OCI-LY1 (cell line): ENCODE measurements at regions not wholly inside any gene's neighbourhood (a gene's known extent, or its start where the extent isn't known, plus 50 kb on each side); places are given as distances from the start of the nearest gene placed in this dataset.
"Not testable (repeated sequence)": the region's sequence is repeated elsewhere in the genome, so short reads cannot be mapped to it uniquely, and the experiment has no call there.

Experiments used
- H2AFZ ChIP-seq: fragments of 200-600 bp; sonication (generic), shearing (Covaris generic); 2 replicates; pipeline ENCODE4 v1.6.0; 2014; ENCODE audit warnings: antibody characterized with exemption, mild to moderate bottlenecking, low read length
- H3F3A ChIP-seq: fragments of 200-600 bp; sonication (generic), shearing (Covaris generic); 2 replicates; pipeline ENCODE4 v1.6.0; 2014; ENCODE audit warnings: mild to moderate bottlenecking, antibody characterized with exemption, low read length, moderate library complexity; ENCODE audit not compliant: insufficient read depth
- H3K27ac ChIP-seq: fragments of 200-600 bp; sonication (generic); 2 replicates; pipeline ENCODE4 v1.5.1; 2014; ENCODE audit warnings: low read length, mixed run types, mild to moderate bottlenecking, low read depth; ENCODE audit not compliant: poor library complexity, severe bottlenecking
- H3K27me3 ChIP-seq: fragments of 200-600 bp; sonication (generic); 2 replicates; pipeline ENCODE4 v1.6.0; 2014; ENCODE audit warnings: antibody characterized with exemption, mild to moderate bottlenecking, low read length, moderate library complexity; ENCODE audit not compliant: insufficient read depth
- H3K36me3 ChIP-seq: fragments of 200-600 bp; sonication (generic); 2 replicates; pipeline ENCODE4 v1.6.1; 2014; ENCODE audit warnings: mild to moderate bottlenecking, antibody characterized with exemption, low read length, moderate library complexity, mixed read lengths; ENCODE audit not compliant: insufficient read depth
- H3K4me1 ChIP-seq: fragments of 200-600 bp; sonication (generic); 2 replicates; pipeline ENCODE4 v1.5.1; 2014; ENCODE audit warnings: mild to moderate bottlenecking, low read length, moderate library complexity; ENCODE audit not compliant: insufficient read depth, severe bottlenecking
- H3K4me2 ChIP-seq: fragments of 200-600 bp; sonication (generic), shearing (Covaris generic); 2 replicates; pipeline ENCODE4 v1.6.1; 2014; ENCODE audit warnings: low read length
- H3K4me3 ChIP-seq: fragments of 200-600 bp; sonication (generic); 2 replicates; pipeline ENCODE4 v1.5.1; 2014; ENCODE audit warnings: low read length, low read depth, mild to moderate bottlenecking, mixed read lengths; ENCODE audit not compliant: poor library complexity, severe bottlenecking
- H3K79me2 ChIP-seq: fragments of 200-600 bp; shearing (Covaris generic); 2 replicates; pipeline ENCODE4 v1.6.1; 2016; ENCODE audit warnings: mixed run types, low read length, mixed read lengths; ENCODE audit not compliant: insufficient read depth
- H3K9ac ChIP-seq: fragments of 200-600 bp; sonication (generic), shearing (Covaris generic); 2 replicates; pipeline ENCODE4 v1.6.1; 2014; ENCODE audit warnings: mild to moderate bottlenecking, low read length, mixed read lengths
- H3K9me2 ChIP-seq: fragments of 200-600 bp; sonication (generic), shearing (Covaris generic); 2 replicates; pipeline ENCODE4 v1.6.1; 2014; ENCODE audit warnings: low read depth, mild to moderate bottlenecking, low read length, mixed read lengths
- H3K9me3 ChIP-seq: fragments of 200-600 bp; shearing (Covaris generic); 2 replicates; pipeline ENCODE4 v1.6.1; 2014; ENCODE audit warnings: low read length, mixed read lengths
- H4K20me1 ChIP-seq: fragments of 200-600 bp; sonication (generic), shearing (Covaris generic); 2 replicates; pipeline ENCODE4 v1.6.0; 2016; ENCODE audit warnings: mild to moderate bottlenecking, low read length; ENCODE audit not compliant: insufficient read depth
- CTCF ChIP-seq: fragments of 200-600 bp; sonication (generic), shearing (Covaris generic); IDR thresholded peaks from 2 replicates; pipeline ENCODE4 v1.5.1; 2017; ENCODE audit warnings: mild to moderate bottlenecking, antibody characterized with exemption, low read length, moderate library complexity, mixed read lengths
- EZH2 ChIP-seq: fragments of 200-600 bp; sonication (generic), shearing (Covaris generic); IDR thresholded peaks from 2 replicates; pipeline ENCODE4 v1.8.0; 2017; ENCODE audit warnings: borderline replicate concordance, mixed run types, mild to moderate bottlenecking, antibody characterized with exemption, low read length, moderate library complexity, mixed read lengths

- Histone ChIP-seq H3K9ac (no peak overlapping the region), H3K27ac (no peak overlapping the region), H3K4me2 (no peak overlapping the region), H3K4me1 (no peaks in the 10 kb centered on the region), H4K20me1 (no peaks in the 10 kb centered on the region), H3K9me3 (no peaks in the 10 kb centered on the region), H3K27me3 (0 out of 2 replicates have a peak, but pooled peaks cover 4% of the 10 kb centered on the region), H3F3A (no peaks in the 10 kb centered on the region), H3K4me3 (no peak overlapping the region), H3K36me3 (no peaks in the 10 kb centered on the region), H2AFZ (no peak overlapping the region), H3K9me2 (no peaks in the 10 kb centered on the region), H3K79me2 (no peaks in the 10 kb centered on the region)
- TF ChIP-seq CTCF = no peak
- no peak for TF ChIP-seq EZH2
Observed at GRCh38 chr9:75201480-75202209, 113.3 kb downstream of the OSTF1 start.

- not testable (repeated sequence) for H3K4me3 ChIP-seq
Observed at GRCh38 chr9:75207997-75208396, 119.7 kb downstream of the OSTF1 start.

GRCh38 chr9:75210215-75210614 lies 121.9 kb downstream of the OSTF1 start:
- Histone ChIP-seq H3K4me3 (no peak overlapping the region), H3K27me3 (no peaks in the 10 kb centered on the region; the same call in 1 of the 2 replicates), H3K4me1 (no peaks in the 10 kb centered on the region), H3K9ac (no peak overlapping the region), H4K20me1 (no peaks in the 10 kb centered on the region), H3K4me2 (no peak overlapping the region), H3K9me3 (no peaks in the 10 kb centered on the region), H2AFZ (no peak overlapping the region), H3K79me2 (no peaks in the 10 kb centered on the region), H3K27ac (no peak overlapping the region), H3K9me2 (no peaks in the 10 kb centered on the region), H3K36me3 (no peaks in the 10 kb centered on the region), H3F3A (no peaks in the 10 kb centered on the region)
- no peak for TF ChIP-seq EZH2
- no peak for TF ChIP-seq CTCF

More at GRCh38 chr9:75207997-75208396, 119.7 kb downstream of the OSTF1 start:
- H2AFZ ChIP-seq, H3K79me2 ChIP-seq, H3K9me2 ChIP-seq, H3K27me3 ChIP-seq, H4K20me1 ChIP-seq, H3F3A ChIP-seq, H3K4me2 ChIP-seq, H3K9me3 ChIP-seq, H3K27ac ChIP-seq, H3K4me1 ChIP-seq, H3K9ac ChIP-seq, H3K36me3 ChIP-seq: not testable (repeated sequence)

- Histone ChIP-seq H3K9ac (no peak overlapping the region), H4K20me1 (no peaks in the 10 kb centered on the region), H3K27me3 (no peaks in the 10 kb centered on the region; the same call in 1 of the 2 replicates), H3K4me3 (no peak overlapping the region), H3K27ac (no peak overlapping the region), H2AFZ (no peak overlapping the region), H3K36me3 (no peaks in the 10 kb centered on the region), H3K4me2 (no peak overlapping the region), H3K9me2 (no peaks in the 10 kb centered on the region), H3F3A (no peaks in the 10 kb centered on the region), H3K4me1 (no peaks in the 10 kb centered on the region), H3K9me3 (no peaks in the 10 kb centered on the region), H3K79me2 (no peaks in the 10 kb centered on the region)
- TF ChIP-seq EZH2 (no peak), CTCF (no peak)
Observed at GRCh38 chr9:75213765-75214164, 125.5 kb downstream of the OSTF1 start.
